ENCODE measurements at regions not wholly inside any gene's neighbourhood (a gene's known extent, or its start where the extent isn't known, plus 50 kb on each side); places are given as distances from the start of the nearest gene placed in this dataset.

- TF ChIP-seq YY1 (IDR thresholded peaks at IDR 0.05; ENCODE audit: insufficient read depth, insufficient read length) (no peak), SUZ12 (IDR thresholded peaks at IDR 0.05; ENCODE audit: extremely low read depth, insufficient read depth, insufficient read length) (no peak)
Observed at GRCh38 chr11:79762279-79762921, 321.6 kb upstream of the TENM4 start.
